Muscle of back (tissue), 3 donors: ENCODE measurements at regions not wholly inside any gene's neighbourhood (a gene's known extent, or its start where the extent isn't known, plus 50 kb on each side); places are given as distances from the start of the nearest gene placed in this dataset.
A peak's percentile ranks its signal among the peaks of the same experiment; 100 is the strongest.
"Not testable (repeated sequence)": the region's sequence is repeated elsewhere in the genome, so short reads cannot be mapped to it uniquely, and the experiment has no call there.

Source experiments
- DNase-seq, 3 donors: peaks; one replicate each; pipeline versions ENCODE4 v3.0.0 to v3.0.0-alpha.2; 2013

GRCh38 chr21:38041493-38041892, 125.2 kb upstream of the KCNJ6 start:
- no peak for DNase-seq

- no peak for DNase-seq
Observed at GRCh38 chr21:38042246-38042645, 126.0 kb upstream of the KCNJ6 start.

DNA sequence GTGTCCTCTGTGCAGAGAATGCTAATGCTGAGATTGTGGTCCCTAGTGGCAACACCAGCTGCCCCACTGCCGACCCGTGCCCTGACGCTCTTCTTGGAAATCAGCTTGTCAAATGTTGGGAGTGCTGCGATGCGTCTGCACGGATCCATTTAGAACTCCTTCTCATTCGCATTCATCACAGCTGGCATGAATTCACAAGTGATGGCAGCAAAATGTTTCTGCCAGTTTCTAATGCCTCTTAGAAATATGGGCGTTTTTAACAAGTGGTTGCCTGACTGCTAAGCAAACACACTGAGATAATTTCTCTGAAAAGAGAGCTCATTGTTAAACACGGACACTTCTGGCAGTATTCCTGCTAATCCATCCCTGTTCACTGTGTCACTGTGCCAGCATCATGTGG, 131.9 kb upstream of the KCNJ6 start:
- peak in 1 of 3 donors; percentile 12 for DNase-seq

- DNase-seq: no peak
Observed at GRCh38 chr21:38054334-38054733, 138.1 kb upstream of the KCNJ6 start.

GRCh38 chr21:38056481-38056880, 140.2 kb upstream of the KCNJ6 start:
- DNase-seq: no peak

DNA sequence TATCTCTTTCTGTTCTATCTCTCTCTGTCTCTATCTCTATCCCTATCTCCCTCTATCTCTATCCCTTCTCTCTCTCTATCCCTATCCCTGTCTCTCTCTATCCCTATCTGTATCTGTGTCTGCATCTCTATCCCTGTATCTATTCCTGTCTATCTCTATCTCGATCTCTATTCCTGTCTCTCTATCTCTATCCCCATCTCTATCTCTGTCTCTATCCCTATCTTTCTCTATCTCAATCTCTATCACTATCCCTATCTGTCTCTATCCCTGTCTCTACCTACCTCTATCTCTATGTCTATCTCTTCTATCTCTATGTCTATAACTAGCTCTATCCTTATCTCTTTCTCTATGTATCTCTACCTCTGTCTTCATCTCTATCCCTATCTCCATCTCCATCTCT, 141.4 kb upstream of the KCNJ6 start:
- DNase-seq: no peak

DNA sequence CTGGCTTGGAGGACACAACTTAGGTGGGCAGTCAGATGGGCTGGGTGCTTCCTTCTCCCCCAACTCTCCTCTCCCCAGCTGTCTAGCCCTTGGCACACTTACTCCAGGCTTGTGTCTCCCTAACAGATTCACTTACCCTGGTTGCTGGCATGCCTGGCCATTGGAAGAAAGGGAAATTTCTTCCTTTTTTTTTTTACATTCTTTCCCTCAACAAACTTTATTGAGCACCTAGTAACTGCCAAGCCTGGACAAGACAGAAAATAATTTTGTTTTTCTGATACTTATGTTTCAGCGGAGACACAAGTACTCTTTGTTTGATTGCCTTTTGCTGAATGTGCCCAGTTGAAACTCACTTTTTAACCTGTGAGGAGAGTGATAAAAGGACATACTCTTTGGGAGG, 144.3 kb upstream of the KCNJ6 start:
- no peak for DNase-seq

DNA sequence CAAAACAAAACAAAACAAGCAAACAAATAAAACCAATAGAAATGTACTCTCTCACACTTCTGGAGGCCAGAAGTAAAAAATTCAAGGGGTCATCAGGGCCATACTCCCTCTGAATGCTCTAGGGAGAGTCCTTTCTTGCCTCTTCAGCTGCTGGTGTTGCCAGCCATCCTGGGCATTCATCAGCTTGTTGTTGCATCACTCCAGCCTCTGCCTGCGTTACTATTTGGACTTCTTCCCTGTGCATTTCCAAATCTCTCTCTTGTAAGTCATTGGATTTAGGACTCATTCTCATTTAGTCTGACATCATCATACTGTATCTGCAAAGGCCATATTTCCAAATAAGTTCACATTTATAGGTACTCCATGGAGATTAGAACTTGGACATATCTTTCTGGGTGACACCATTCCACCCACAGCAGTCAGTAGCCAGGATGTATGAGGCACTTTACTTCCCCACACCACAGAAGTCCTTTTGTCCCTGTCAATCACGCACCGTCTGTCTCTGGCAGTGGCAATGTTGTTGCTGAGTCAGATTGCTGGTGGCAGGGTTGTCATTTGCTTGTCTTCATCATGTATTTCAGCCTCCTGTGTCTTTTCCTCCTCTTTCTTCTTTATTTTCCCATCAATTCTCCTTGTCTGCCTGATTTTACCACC, 151.0 kb upstream of the KCNJ6 start:
- DNase-seq: peak; percentile 31 to 56 (median 45)

DNA sequence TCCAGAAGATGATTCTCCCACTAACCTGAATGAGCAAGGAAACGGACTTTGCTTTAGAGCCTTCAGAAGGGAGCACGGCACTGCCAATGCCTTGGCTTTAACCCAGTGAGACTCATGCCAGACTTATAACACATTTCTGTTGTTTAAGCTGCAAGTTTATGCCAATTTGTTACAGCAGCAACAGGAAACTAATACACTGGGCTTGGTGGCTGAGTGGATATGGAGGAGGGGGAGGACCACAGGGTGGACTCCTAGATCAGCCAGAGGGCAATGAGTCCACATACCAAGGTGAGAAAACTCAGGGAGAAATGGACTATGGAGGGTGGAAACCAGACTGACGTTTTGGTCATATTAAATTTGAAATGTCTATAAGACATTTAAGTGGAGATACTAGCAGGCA, 156.2 kb upstream of the KCNJ6 start:
- DNase-seq: no peak

DNA sequence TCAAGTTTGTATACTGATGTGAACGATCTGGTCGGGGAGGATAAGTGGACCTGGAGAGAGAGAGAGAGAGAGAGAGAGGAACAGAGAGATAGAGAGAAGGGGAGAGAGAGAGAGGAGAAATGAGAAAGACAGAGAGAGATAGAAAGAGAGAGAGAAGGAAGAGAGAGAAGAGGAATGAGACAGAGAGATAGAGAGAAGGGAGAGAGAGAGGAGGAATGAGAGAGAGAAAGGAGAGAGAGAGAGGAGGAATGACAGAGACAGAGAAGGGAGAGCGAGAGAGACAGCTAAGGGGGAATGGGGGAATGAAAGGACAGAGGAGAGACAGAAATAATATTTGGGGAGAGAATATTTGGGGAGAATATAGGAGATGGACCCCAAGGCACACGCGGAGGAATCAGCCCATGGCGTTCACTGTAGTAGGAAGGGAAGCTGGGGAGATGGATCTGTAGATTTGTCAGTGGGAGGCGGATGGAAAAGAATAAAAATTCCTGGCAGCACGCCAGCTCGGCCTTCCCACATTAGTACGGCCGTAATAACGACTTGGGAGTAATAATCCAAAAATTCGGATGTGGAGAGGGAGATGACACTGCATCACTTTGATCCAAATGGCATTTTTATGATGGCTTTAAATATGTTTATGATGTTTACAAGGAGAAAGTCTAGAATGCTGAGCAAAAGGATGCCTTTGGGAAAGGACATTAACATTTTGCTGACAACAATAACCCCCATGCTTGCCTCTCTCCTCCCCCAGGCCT, 159.8 kb upstream of the KCNJ6 start:
- peak; percentile 23 to 79 (median 62) for DNase-seq

GRCh38 chr21:38077569-38077968, 161.3 kb upstream of the KCNJ6 start:
- DNase-seq: peak; percentile 51 to 81 (median 52)

DNA sequence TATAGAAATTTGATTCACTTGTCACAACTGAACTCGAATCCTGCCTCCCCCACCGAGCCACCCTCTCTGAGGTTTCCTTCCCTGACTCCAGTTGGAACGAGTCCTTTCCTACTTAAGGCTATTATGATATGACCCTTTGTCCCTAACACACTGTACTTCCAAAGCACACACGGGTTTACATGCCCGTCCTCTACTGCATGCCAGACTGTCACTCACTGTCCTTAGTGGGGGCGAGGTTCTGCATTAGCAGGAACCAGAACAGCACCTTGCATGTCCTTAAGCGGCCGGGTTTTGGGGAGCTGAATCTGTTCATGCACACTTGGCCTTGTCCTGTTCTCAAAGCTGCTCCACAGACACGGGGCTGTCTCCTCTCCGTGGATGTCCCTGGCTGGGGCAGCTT, 164.6 kb upstream of the KCNJ6 start:
- no peak for DNase-seq

- no peak for DNase-seq
Observed at GRCh38 chr21:38081708-38082107, 165.5 kb upstream of the KCNJ6 start.

- DNase-seq: no peak
Observed at GRCh38 chr21:38082936-38083485, 166.8 kb upstream of the KCNJ6 start.

GRCh38 chr21:38083535-38083934, 167.3 kb upstream of the KCNJ6 start:
- DNase-seq: no peak

GRCh38 chr21:38086580-38086979, 170.2 kb upstream of the KCNJ15 start:
- no peak for DNase-seq

- DNase-seq: no peak
Observed at GRCh38 chr21:38088916-38089762, 167.7 kb upstream of the KCNJ15 start.

DNA sequence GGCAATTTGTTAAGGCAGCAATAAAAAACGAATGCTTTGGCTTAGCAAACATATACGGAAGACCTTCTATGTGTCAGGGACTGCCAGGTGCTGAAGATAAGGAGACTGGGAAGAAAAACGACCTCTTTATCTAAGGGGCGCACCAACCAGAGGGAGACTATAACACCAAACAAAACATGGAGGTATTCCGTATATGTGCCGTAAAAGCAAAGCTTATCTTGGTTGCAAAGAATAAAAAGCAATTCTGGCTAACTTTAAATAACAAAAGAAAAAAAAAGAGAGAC, 167.1 kb upstream of the KCNJ15 start:
- no peak for DNase-seq

DNA sequence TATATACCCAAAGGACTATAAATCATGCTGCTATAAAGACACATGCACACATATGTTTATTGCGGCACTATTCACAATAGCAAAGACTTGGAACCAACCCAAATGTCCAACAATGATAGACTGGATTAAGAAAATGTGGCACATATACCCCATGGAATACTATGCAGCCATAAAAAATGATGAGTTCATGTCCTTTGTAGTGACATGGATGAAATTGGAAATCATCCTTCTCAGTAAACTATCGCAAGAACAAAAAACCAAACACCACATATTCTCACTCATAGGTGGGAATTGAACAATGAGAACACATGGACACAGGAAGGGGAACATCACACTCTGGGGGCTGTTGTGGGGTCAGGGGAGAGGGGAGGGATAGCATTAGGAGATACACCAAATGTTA, 165.7 kb upstream of the KCNJ15 start:
- not testable (repeated sequence) for DNase-seq

GRCh38 chr21:38092051-38092450, 164.7 kb upstream of the KCNJ15 start:
- peak in 1 of 3 donors; percentile 8 for DNase-seq

- DNase-seq: no peak
Observed at GRCh38 chr21:38095220-38095619, 161.6 kb upstream of the KCNJ15 start.

DNA sequence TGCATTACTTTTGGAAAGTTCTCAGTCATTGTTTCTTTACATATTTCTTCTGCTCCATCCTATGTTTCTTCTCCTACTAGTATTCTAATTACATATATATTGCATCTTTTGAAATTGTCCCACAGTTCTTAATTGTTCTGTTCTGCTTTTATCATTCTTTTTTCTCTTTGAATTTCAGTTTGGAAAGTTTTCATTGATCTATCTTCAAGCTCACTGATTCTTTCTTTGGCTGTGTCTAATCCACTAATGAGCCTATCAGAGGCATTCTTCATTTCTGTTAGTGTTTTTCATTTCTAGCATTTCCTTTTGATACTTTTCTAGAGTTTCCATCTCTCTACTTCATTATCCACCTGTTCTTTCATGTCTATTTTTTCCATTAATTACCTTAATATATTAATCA, 159.0 kb upstream of the KCNJ15 start:
- DNase-seq: no peak
